ENCODE measurements at regions not wholly inside any gene's neighbourhood (a gene's known extent, or its start where the extent isn't known, plus 50 kb on each side); places are given as distances from the start of the nearest gene placed in this dataset.

DNA sequence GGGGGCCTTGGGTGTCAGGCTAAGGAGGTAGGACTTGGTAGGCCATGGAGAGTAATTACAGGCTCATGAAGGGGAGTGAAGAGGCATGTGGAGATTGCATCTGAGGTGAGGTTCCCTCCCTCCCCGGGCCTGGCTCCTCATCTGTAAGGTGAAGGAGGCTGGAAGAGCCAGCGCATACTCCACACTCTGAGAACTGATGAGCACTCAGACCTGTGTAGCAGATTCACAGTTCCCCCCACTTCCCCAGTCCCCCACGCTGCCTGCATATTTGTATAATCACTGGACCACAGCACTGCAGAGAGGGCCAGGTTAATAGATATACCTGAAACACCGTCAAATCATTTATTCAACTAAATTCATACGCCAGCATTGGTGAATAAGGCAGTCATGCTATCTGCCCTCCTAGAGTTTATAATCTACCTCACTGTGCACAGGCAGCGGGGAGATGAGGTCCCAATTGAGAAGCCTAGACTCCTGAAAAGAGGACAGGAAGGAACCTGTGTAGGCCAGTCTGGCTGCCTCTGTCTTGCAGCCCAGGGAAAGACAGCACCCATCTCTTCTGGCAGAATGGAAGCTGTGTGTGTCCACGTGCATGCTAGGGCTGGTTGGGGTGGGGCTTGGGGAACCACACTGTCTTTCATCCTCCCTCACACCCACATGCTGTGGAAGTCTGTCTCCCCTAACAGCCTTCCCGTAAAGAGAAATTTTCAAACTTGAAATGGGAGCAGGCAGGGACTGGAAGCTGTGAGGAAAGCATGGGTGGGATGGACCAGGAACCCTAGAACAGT, 110.6 kb upstream of the ATP1A1 start:
- ChIA-PET POLR2A (no interaction called here), CTCF (ENCODE audit: low intra/inter-chr PET ratio, low total read pairs) (no interaction called here)
- no peak for DNase-seq (ENCODE audit: low spot score)
- no peak overlapping the region for H3K9ac ChIP-seq (ENCODE audit: insufficient read depth, low read depth, low read length)
- in situ Hi-C loops (cut with HindIII; ENCODE audit: extremely low pct_ligation_motif_present, low pct_unique_long_range_greater_than_20kb) (loop anchor here (25.0 kb wide), 1 partner anchor 100 kb away; no protein-coding TSS in a partner anchor), intact Hi-C loops (cut with micrococcal nuclease; ENCODE audit: unreplicated experiment) (no loop called here)
- no peaks in the 10 kb centered on the region for H4K20me1 ChIP-seq (ENCODE audit: insufficient read depth, low read length)
- H3K79me2 ChIP-seq (ENCODE audit: insufficient read depth, low read length): no peaks in the 10 kb centered on the region
- no peak for ATAC-seq
- no peak overlapping the region for H3K4me2 ChIP-seq (ENCODE audit: low read depth, low read length)
- no TSS peak for BruUV-seq (replicated peaks)
- H3K9me3 ChIP-seq (ENCODE audit: low read length): no peaks in the 10 kb centered on the region
- 46% methylated on average over 6 of the region's 8 CpGs for WGBS (ENCODE audit: low lambda C conversion rate)
- peaks cover 0 to 9% of the 10 kb centered on the region in 2 experiments; a peak in 2 of 5 replicates for H3K27me3 ChIP-seq (ENCODE audit: control insufficient read depth in 1 of 2, insufficient read depth in 2 of 2, low read length in 2 of 2)
- H3K4me1 ChIP-seq (ENCODE audit: insufficient read depth, low read length): peaks cover 39% of the 10 kb centered on the region
- no peak overlapping the region for H3K4me3 ChIP-seq (replicated peaks in 1 of 3; ENCODE audit: insufficient read depth in 1 of 3, low read depth in 2 of 3, low read length in 3 of 3)
- H2AFZ ChIP-seq (ENCODE audit: low read length): no peak overlapping the region
- FAIRE-seq: no peak
- no peak overlapping the region for H3K27ac ChIP-seq (ENCODE audit: extremely low read length, insufficient read depth, low read length)
- no peaks in the 10 kb centered on the region for H3K36me3 ChIP-seq (replicated peaks in 1 of 2; ENCODE audit: control insufficient read depth in 1 of 2, insufficient read depth in 2 of 2, low read length in 2 of 2)
- TF ChIP-seq EP300 (IDR thresholded peaks at IDR 0.05; ENCODE audit: low read depth in 2 of 2, low read length in 2 of 2): no peak
- no peak for TF ChIP-seq EP300 (CRISPR knock-in tag; IDR thresholded peaks at IDR 0.05; ENCODE audit: borderline replicate concordance)
- TF ChIP-seq ZNF543 (CRISPR knock-in tag; IDR thresholded peaks at IDR 0.05): no peak
- TF ChIP-seq GATAD2A (CRISPR knock-in tag; IDR thresholded peaks at IDR 0.05): no peak
- no peak for TF ChIP-seq MLXIP (CRISPR knock-in tag; IDR thresholded peaks at IDR 0.05; ENCODE audit: borderline replicate concordance)
- TF ChIP-seq, protein P1, sequence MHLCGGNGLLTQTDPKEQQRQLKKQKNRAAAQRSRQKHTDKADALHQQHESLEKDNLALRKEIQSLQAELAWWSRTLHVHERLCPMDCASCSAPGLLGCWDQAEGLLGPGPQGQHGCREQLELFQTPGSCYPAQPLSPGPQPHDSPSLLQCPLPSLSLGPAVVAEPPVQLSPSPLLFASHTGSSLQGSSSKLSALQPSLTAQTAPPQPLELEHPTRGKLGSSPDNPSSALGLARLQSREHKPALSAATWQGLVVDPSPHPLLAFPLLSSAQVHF (CRISPR knock-in tag; IDR thresholded peaks at IDR 0.05): no peak
- no peak for TF ChIP-seq ARNTL (CRISPR knock-in tag; IDR thresholded peaks at IDR 0.05)
- TF ChIP-seq ZNF609 (CRISPR knock-in tag; IDR thresholded peaks at IDR 0.05; ENCODE audit: borderline replicate concordance): no peak
- TF ChIP-seq, protein P2, sequence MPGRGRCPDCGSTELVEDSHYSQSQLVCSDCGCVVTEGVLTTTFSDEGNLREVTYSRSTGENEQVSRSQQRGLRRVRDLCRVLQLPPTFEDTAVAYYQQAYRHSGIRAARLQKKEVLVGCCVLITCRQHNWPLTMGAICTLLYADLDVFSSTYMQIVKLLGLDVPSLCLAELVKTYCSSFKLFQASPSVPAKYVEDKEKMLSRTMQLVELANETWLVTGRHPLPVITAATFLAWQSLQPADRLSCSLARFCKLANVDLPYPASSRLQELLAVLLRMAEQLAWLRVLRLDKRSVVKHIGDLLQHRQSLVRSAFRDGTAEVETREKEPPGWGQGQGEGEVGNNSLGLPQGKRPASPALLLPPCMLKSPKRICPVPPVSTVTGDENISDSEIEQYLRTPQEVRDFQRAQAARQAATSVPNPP (CRISPR knock-in tag; IDR thresholded peaks at IDR 0.05): no peak
- TF ChIP-seq, protein P3, sequence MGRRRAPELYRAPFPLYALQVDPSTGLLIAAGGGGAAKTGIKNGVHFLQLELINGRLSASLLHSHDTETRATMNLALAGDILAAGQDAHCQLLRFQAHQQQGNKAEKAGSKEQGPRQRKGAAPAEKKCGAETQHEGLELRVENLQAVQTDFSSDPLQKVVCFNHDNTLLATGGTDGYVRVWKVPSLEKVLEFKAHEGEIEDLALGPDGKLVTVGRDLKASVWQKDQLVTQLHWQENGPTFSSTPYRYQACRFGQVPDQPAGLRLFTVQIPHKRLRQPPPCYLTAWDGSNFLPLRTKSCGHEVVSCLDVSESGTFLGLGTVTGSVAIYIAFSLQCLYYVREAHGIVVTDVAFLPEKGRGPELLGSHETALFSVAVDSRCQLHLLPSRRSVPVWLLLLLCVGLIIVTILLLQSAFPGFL (CRISPR knock-in tag; IDR thresholded peaks at IDR 0.05): no peak
- TF ChIP-seq FOSL1 (CRISPR knock-in tag; IDR thresholded peaks at IDR 0.05; ENCODE audit: borderline replicate concordance): no peak
- no peak for TF ChIP-seq TAF1 (CRISPR knock-in tag; IDR thresholded peaks at IDR 0.05)
- no peak for TF ChIP-seq MED8 (CRISPR knock-in tag; IDR thresholded peaks at IDR 0.05; ENCODE audit: insufficient replicate concordance)
